Activated B cell treated with CpG ODN at 0.5 μM for 24 hours (primary cell): ENCODE measurements at regions not wholly inside any gene's neighbourhood (a gene's known extent, or its start where the extent isn't known, plus 50 kb on each side); places are given as distances from the start of the nearest gene placed in this dataset.
"Not testable (repeated sequence)": the region's sequence is repeated elsewhere in the genome, so short reads cannot be mapped to it uniquely, and the experiment has no call there.

Experiments
- ATAC-seq: fragments of 200-7000 bp; cut with Tn5 transposase; one replicate; pipeline ENCODE4 v1.10.0; 2021; ENCODE audit warnings: low read depth, mild to moderate bottlenecking, moderate library complexity
- CTCF ChIA-PET: fragments of 350-600 bp; sonication (Branson Sonifier 250); formaldehyde crosslinking; loops from one replicate; lab custom pipeline; 2021; ENCODE audit warnings: antibody characterized with exemption; lab: Charles Lee
- POLR2A ChIA-PET: fragments of 350-600 bp; sonication (Branson Sonifier 250); formaldehyde crosslinking; loops from one replicate; lab custom pipeline; 2021; ENCODE audit warnings: antibody characterized with exemption; lab: Charles Lee
- DNase-seq: peaks from one replicate; pipeline ENCODE4 v3.0.0; 2022
- H3K27ac Mint-ChIP-seq: one replicate; pipeline ENCODE4 v1.8.0; 2020; ENCODE audit warnings: mixed read lengths
- H3K27me3 Mint-ChIP-seq: one replicate; pipeline ENCODE4 v1.8.0; 2021; ENCODE audit warnings: mixed read lengths
- H3K36me3 Mint-ChIP-seq: one replicate; pipeline ENCODE4 v1.8.0; 2021; ENCODE audit warnings: low read depth, mixed read lengths
- H3K4me1 Mint-ChIP-seq: one replicate; pipeline ENCODE4 v1.8.0; 2021; ENCODE audit warnings: mixed read lengths
- H3K4me3 Mint-ChIP-seq: one replicate; pipeline ENCODE4 v1.8.0; 2020; ENCODE audit warnings: mild to moderate bottlenecking, mixed read lengths
- H3K9me3 Mint-ChIP-seq: one replicate; pipeline ENCODE4 v1.8.0; 2020; ENCODE audit warnings: mixed read lengths
- intact Hi-C: fragments of 100-400 bp; cut with micrococcal nuclease; formaldehyde crosslinking; loops from one replicate; pipeline ENCODE4 v1.15.1; 2024
- TF ChIP-seq, protein P1 (sequence below): fragments of 200-600 bp; IDR thresholded peaks from one replicate; pipeline ENCODE4 v1.8.0; 2022; ENCODE audit warnings: antibody characterized with exemption, mild to moderate bottlenecking

DNA sequence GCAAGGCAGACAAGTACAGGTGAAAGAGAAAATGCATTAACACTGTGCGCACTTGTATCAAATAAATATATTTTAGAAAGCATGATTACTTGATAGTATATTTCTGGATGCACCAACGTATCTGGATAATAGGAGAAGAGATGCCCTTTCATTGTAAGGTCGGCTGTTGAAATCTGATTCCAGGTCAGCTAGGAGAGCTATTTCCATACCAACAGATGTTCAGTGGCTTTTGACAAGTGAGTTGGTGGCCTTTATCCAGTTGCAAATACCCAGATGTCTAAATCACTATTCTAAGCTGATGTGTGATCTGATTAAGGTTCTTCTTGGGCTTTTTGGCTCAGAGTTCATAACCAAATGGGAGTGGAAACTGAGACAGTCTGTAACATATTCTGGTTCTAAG is 128.2 kb upstream of the TBCA start:
- TF ChIP-seq, protein P1, sequence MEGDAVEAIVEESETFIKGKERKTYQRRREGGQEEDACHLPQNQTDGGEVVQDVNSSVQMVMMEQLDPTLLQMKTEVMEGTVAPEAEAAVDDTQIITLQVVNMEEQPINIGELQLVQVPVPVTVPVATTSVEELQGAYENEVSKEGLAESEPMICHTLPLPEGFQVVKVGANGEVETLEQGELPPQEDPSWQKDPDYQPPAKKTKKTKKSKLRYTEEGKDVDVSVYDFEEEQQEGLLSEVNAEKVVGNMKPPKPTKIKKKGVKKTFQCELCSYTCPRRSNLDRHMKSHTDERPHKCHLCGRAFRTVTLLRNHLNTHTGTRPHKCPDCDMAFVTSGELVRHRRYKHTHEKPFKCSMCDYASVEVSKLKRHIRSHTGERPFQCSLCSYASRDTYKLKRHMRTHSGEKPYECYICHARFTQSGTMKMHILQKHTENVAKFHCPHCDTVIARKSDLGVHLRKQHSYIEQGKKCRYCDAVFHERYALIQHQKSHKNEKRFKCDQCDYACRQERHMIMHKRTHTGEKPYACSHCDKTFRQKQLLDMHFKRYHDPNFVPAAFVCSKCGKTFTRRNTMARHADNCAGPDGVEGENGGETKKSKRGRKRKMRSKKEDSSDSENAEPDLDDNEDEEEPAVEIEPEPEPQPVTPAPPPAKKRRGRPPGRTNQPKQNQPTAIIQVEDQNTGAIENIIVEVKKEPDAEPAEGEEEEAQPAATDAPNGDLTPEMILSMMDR, result no peak
- Mint-ChIP-seq H3K4me3 (no peak overlapping the region), H3K27me3 (peaks cover 5% of the 10 kb centered on the region), H3K4me1 (no peaks in the 10 kb centered on the region), H3K9me3 (no peaks in the 10 kb centered on the region), H3K36me3 (no peaks in the 10 kb centered on the region), H3K27ac (no peak overlapping the region)
- ChIA-PET POLR2A (no interaction called here), CTCF (no interaction called here)
- DNase-seq, result no peak
- no peak for ATAC-seq
- intact Hi-C loops, result no loop called here

DNA sequence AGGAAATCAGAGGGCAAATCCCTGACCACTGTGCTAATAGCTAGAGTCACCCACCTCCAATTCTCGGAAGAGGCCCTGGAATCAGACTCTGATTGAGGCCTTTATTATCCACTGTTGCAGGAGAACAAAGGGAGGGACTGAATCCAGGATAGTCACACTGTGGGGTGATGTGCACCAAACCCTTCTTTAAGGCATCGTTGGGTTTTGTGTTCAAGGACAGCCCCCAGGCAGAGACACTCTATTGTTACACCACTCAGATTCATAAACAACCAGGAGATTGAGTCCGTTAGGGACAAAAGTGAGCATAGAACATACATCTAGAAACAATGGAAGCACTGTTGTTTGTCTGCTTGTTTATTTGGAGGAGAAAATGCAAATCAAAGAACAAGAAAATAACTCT is 124.6 kb upstream of the TBCA start:
- ATAC-seq (no peak), DNase-seq (no peak)
- H3K4me3 Mint-ChIP-seq, result no peak overlapping the region
- ChIA-PET POLR2A (no interaction called here), CTCF (no interaction called here)
- no peak overlapping the region for H3K27ac Mint-ChIP-seq
- H3K27me3 Mint-ChIP-seq, result peaks cover 1% of the 10 kb centered on the region
- TF ChIP-seq, protein P1, result no peak
- intact Hi-C loops, result no loop called here
- H3K9me3 Mint-ChIP-seq, result no peaks in the 10 kb centered on the region
- no peaks in the 10 kb centered on the region for H3K36me3 Mint-ChIP-seq
- no peaks in the 10 kb centered on the region for H3K4me1 Mint-ChIP-seq

DNA sequence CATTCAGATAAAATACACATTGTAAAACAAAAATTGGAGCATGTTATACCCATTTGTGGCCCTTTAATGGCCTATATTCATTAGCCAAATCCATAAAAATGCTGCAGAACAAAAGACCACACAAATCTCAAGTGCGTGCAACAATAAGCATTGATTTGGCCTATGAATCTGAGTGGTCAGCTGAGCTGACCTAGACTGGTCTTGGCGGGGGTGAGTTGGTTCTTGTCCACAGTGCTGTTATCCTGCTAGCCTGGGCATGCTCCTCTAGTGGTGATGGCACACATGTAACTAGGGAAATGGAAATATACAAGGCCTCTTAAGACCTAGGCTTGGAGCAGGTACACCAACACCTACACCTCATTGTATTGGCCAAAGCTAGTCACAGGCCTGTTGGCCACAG is 122.2 kb upstream of the TBCA start:
- Mint-ChIP-seq H3K27ac (no peak overlapping the region), H3K4me3 (no peak overlapping the region), H3K27me3 (no peaks in the 10 kb centered on the region), H3K4me1 (no peaks in the 10 kb centered on the region), H3K9me3 (no peaks in the 10 kb centered on the region), H3K36me3 (no peaks in the 10 kb centered on the region)
- DNase-seq (no peak), ATAC-seq (no peak)
- ChIA-PET CTCF (no interaction called here), POLR2A (no interaction called here)
- intact Hi-C loops, result no loop called here
- TF ChIP-seq, protein P1, result no peak

DNA sequence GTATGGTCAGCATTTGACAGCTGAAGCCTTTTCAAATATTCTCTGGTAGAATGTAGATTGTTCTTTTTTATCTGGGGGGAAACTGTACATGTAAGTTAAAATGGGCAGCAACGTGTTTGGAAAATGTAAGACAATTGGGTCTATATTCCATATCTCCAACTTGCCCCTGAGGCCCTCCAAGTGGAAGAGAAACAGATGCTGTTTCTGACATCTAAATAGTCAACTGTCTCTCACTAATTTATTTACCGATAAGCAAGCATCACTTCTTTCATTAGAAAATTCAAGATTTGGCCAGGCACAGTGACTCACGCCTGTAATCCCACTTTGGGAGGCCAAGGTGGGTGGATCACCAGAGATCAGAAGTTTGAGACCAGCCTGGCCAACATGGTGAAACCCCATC is 120.2 kb upstream of the TBCA start:
- POLR2A ChIA-PET, result no interaction called here
- ATAC-seq, result no peak
- CTCF ChIA-PET, result no interaction called here

DNA sequence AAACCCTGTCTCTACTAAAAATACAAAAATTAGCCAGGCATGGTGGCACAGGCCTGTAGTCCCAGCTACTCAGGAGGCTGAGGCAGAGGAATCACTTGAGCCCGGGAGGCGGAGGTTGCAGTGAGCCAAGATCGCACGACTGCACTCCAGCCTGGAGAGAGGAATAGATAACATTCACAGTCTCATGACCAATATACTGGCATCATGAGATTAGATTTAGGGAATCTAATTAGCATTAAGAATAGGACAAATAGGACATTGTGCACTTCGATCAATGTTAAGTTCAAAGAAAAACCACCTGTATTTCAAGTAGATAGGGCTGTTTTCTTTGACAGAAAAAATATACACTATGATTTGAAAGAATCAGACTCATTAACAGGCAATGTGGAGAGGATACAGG is 118.0 kb upstream of the TBCA start:
- CTCF ChIA-PET, H3K9me3 Mint-ChIP-seq: not testable (repeated sequence)

More for the DNA sequence above, 120.2 kb upstream of the TBCA start:
- no peak overlapping the region for H3K4me3 Mint-ChIP-seq
- no peaks in the 10 kb centered on the region for H3K27me3 Mint-ChIP-seq
- no peaks in the 10 kb centered on the region for H3K9me3 Mint-ChIP-seq
- DNase-seq, result no peak
- TF ChIP-seq, protein P1, result no peak
- no peaks in the 10 kb centered on the region for H3K36me3 Mint-ChIP-seq
- H3K4me1 Mint-ChIP-seq, result no peaks in the 10 kb centered on the region
- H3K27ac Mint-ChIP-seq, result no peak overlapping the region
- intact Hi-C loops, result no loop called here

DNA sequence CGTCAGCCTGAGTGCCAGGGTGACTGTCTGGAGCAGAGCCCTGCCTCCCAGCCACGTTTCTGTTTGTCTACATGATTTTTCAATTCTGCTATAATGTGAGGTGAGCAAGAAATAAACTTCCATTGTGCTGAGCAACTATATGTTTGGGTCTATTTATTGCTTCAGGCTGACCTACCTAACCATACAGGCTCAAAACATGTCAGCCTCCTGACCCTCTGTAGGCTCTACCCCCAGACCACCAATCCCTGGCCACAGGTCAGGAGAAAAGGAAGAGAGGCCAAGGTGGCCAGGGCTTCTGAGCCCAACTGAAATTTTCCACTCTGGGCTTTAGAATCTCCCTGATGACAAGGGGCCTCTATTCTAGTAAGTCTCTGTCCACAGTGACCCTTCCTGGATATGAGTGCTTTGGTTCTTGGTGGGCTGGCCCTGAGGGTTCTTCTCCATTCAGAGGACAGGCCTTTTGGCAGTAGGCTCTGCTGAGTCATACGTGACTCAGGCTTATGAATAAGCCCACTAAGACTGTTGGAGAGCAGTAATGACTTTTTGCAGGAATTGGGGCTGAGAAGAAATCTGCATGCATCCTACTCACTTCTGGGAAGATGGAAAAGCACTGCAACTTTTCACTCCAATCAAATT is 117.2 kb upstream of the TBCA start:
- no peak for DNase-seq
- no peaks in the 10 kb centered on the region for H3K4me1 Mint-ChIP-seq
- no peak overlapping the region for H3K27ac Mint-ChIP-seq
- TF ChIP-seq, protein P1, result no peak
- ChIA-PET POLR2A (no interaction called here), CTCF (no interaction called here)
- H3K36me3 Mint-ChIP-seq, result no peaks in the 10 kb centered on the region
- H3K9me3 Mint-ChIP-seq, result no peaks in the 10 kb centered on the region
- no peaks in the 10 kb centered on the region for H3K27me3 Mint-ChIP-seq
- intact Hi-C loops, result no loop called here
- ATAC-seq, result no peak
- no peak overlapping the region for H3K4me3 Mint-ChIP-seq

More for the DNA sequence above, 118.0 kb upstream of the TBCA start:
- H3K27me3 Mint-ChIP-seq, H3K4me1 Mint-ChIP-seq, H3K36me3 Mint-ChIP-seq, DNase-seq, H3K4me3 Mint-ChIP-seq, H3K27ac Mint-ChIP-seq, intact Hi-C loops, ATAC-seq, POLR2A ChIA-PET: not testable (repeated sequence)
